ENCODE measurements at regions not wholly inside any gene's neighbourhood (a gene's known extent, or its start where the extent isn't known, plus 50 kb on each side); places are given as distances from the start of the nearest gene placed in this dataset.

DNA sequence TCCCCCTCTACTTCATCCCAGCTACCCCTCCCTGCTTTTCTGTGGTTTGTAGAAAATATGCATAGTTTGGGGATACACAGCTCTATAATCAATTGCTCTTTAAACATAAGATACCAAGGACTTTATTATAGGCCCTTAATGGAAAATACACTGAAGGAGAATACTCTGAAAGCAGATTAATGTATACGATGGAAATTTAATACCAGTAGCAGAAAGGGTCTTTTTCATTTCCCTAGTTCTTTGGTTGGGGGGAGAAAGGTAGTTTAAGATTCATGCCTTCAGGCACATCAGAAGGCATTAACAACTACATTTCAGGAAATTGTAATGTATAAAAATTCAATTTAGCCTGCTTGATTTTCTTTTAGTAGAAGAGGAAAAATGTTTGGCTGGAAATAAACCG, 452.9 kb upstream of the ZNF608 start:
- H3K36me3 Mint-ChIP-seq (ENCODE audit: low read depth) = no peaks in the 10 kb centered on the region
- no peak for DNase-seq
- TF ChIP-seq, protein P1, sequence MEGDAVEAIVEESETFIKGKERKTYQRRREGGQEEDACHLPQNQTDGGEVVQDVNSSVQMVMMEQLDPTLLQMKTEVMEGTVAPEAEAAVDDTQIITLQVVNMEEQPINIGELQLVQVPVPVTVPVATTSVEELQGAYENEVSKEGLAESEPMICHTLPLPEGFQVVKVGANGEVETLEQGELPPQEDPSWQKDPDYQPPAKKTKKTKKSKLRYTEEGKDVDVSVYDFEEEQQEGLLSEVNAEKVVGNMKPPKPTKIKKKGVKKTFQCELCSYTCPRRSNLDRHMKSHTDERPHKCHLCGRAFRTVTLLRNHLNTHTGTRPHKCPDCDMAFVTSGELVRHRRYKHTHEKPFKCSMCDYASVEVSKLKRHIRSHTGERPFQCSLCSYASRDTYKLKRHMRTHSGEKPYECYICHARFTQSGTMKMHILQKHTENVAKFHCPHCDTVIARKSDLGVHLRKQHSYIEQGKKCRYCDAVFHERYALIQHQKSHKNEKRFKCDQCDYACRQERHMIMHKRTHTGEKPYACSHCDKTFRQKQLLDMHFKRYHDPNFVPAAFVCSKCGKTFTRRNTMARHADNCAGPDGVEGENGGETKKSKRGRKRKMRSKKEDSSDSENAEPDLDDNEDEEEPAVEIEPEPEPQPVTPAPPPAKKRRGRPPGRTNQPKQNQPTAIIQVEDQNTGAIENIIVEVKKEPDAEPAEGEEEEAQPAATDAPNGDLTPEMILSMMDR (IDR thresholded peaks at IDR 0.05) = no peak
- peaks cover 20% of the 10 kb centered on the region for H3K4me1 Mint-ChIP-seq (ENCODE audit: low read depth)
- peaks cover 2% of the 10 kb centered on the region; the same call in 1 of the 2 replicates for H3K27me3 Mint-ChIP-seq (ENCODE audit: insufficient read depth)
- H3K4me3 Mint-ChIP-seq = no peak overlapping the region
- H3K27ac Mint-ChIP-seq = no peak overlapping the region
- no peaks in the 10 kb centered on the region for H3K9me3 Mint-ChIP-seq

DNA sequence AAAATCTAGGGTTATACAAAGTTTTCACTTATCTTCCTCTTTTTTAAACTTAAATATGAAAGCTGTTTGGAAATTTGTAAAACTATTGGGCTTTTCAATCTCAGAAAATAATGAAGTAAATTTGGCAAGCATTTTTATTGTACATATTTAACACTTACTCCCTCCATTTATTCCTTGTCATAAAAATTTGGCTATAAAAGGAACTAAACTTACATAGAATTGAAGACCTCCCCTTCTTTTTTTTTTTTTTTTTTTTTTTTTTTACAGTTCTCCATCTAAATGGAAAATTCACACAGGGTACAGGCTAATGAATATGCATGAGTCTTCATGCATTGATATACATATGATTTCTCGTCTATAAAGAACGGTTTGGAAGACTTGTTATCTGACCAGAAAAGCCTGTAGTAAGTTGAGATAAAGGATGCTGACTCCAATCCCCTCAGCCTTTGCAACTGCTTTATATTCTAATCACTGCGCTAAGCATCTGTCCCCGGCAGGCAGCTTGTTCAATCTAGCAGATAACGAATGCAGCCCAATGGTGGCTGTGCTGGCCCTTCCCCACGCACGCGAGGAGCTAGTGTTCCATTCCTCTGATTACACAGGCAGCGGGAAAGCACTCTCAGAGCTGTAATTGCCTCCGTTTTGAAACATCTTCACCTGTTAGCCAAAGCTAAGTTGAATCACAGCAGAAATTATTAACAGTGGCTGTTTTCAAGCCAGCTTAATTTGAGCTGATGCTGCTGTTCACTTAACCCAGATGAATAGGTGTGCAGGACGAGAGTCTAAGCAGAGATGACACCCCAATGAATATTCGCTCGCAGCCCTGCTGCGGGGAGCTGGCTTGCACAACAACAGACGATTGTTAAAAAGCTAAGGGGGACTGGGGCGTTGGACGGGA, 453.8 kb upstream of the ZNF608 start:
- DNase-seq = no peak
- Mint-ChIP-seq H3K4me3 (peak overlapping the region; percentile 80), H3K36me3 (ENCODE audit: low read depth) (no peaks in the 10 kb centered on the region), H3K27me3 (ENCODE audit: insufficient read depth) (peaks cover 2% of the 10 kb centered on the region; the same call in 1 of the 2 replicates), H3K9me3 (no peaks in the 10 kb centered on the region), H3K27ac (no peak overlapping the region), H3K4me1 (ENCODE audit: low read depth) (peaks cover 20% of the 10 kb centered on the region)
- TF ChIP-seq, protein P1 (IDR thresholded peaks at IDR 0.05) = no peak

- Mint-ChIP-seq H3K4me1 (ENCODE audit: low read depth) (peaks cover 20% of the 10 kb centered on the region), H3K27me3 (ENCODE audit: insufficient read depth) (no peaks in the 10 kb centered on the region), H3K4me3 (peak overlapping the region; percentile 80), H3K27ac (no peak overlapping the region), H3K36me3 (ENCODE audit: low read depth) (no peaks in the 10 kb centered on the region), H3K9me3 (no peaks in the 10 kb centered on the region)
- TF ChIP-seq, protein P1 (IDR thresholded peaks at IDR 0.05) = no peak
- DNase-seq = no peak
Measured at GRCh38 chr5:125200866-125201373, 454.5 kb upstream of the ZNF608 start.

DNA sequence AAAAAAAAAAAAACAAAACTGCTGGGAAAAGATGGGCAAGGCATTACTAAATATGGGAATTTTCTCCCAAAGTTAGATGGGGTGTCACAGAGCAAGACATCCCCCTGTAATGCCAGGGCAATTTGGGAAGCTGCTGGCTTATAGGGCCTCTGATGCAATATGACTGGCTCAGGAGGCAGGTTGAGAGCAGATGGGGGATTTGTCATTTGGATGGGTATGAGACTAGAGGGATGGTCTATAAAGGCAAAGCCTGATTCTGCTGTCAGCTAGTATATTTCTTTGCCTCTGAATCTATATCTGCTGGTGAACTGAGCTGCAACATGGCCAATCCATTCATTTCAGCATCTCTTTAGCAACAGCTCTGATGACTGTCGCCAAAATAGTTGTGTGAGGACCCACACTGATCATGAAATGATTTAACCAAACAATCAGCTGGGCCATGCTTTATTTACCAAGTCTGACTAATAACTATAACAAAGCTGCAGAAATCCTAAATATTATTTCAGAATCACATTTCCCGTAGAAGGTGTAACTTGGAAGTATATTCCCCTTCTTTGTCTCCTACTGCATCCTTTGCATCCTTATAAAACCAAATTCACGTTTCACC, 455.1 kb upstream of the ZNF608 start:
- Mint-ChIP-seq H3K9me3 (no peaks in the 10 kb centered on the region), H3K4me3 (no peak overlapping the region), H3K27me3 (ENCODE audit: insufficient read depth) (no peaks in the 10 kb centered on the region), H3K36me3 (ENCODE audit: low read depth) (no peaks in the 10 kb centered on the region), H3K4me1 (ENCODE audit: low read depth) (peaks cover 20% of the 10 kb centered on the region), H3K27ac (no peak overlapping the region)
- no peak for DNase-seq
- TF ChIP-seq, protein P1 (IDR thresholded peaks at IDR 0.05) = no peak

DNA sequence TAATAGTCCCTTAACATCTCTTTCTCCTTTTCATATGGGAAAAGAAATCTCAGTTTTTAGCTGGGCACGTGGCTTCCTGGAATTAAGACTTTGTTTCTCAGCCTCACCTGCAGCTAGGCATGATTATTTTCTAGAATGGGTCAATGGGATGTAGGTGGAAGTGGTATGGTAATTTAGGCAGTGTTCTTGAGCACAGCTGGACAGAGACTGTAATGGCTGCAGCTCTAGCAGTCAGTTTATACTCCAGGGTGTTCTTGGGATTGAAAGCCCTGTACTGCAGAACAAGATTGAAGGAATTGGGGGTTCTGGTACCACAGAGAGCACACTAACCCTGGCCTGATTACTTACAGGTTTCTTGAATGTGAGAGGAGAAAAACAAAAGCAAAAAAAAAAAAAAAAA, 455.9 kb upstream of the ZNF608 start:
- no peak overlapping the region for H3K27ac Mint-ChIP-seq
- no peaks in the 10 kb centered on the region for H3K9me3 Mint-ChIP-seq
- H3K4me1 Mint-ChIP-seq (ENCODE audit: low read depth) = peaks cover 20% of the 10 kb centered on the region
- TF ChIP-seq, protein P1 (IDR thresholded peaks at IDR 0.05) = no peak
- H3K36me3 Mint-ChIP-seq (ENCODE audit: low read depth) = no peaks in the 10 kb centered on the region
- no peak overlapping the region for H3K4me3 Mint-ChIP-seq
- no peak for DNase-seq
- H3K27me3 Mint-ChIP-seq (ENCODE audit: insufficient read depth) = no peaks in the 10 kb centered on the region

Data from HFFc6 (cell line).